Stimulated activated CD4-positive, alpha-beta T cell treated with anti-CD3 and anti-CD28 coated beads, Interleukin-4, amount 100 ng/mL, for 24 hours (primary cell): ENCODE measurements at regions not wholly inside any gene's neighbourhood (a gene's known extent, or its start where the extent isn't known, plus 50 kb on each side); places are given as distances from the start of the nearest gene placed in this dataset.
"Not testable (repeated sequence)": the region's sequence is repeated elsewhere in the genome, so short reads cannot be mapped to it uniquely, and the experiment has no call there.

Source experiments
- DNase-seq: peaks from one replicate; pipeline ENCODE4 v3.0.0-alpha.2; 2020

DNA sequence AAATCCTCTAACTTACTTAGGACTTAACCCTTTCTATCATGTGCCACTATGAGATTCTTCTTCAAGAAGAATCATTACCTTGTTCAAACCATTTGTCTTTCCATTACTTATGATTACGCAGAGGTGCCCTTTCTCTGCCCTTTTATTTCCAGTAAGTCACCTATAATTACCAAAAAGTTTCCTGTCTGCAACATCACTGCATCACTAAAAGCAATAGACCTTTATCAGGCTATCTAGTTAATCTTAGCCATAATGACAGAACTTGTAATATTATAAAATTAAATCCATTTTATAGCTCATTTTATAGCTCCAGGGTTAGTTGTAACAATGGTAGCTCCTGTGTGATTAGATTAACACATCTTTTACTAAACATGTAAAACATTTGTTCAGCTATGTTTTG, 673.6 kb upstream of the PITX2 start:
- DNase-seq: no peak

GRCh38 chr4:111303806-111304205, 680.9 kb upstream of the PITX2 start:
- no peak for DNase-seq

GRCh38 chr4:111323496-111323895, 700.6 kb upstream of the PITX2 start:
- DNase-seq: no peak

- no peak for DNase-seq
Measured at GRCh38 chr4:111323916-111324315, 701.0 kb upstream of the PITX2 start.

GRCh38 chr4:111326450-111326849, 703.6 kb upstream of the PITX2 start:
- no peak for DNase-seq

DNA sequence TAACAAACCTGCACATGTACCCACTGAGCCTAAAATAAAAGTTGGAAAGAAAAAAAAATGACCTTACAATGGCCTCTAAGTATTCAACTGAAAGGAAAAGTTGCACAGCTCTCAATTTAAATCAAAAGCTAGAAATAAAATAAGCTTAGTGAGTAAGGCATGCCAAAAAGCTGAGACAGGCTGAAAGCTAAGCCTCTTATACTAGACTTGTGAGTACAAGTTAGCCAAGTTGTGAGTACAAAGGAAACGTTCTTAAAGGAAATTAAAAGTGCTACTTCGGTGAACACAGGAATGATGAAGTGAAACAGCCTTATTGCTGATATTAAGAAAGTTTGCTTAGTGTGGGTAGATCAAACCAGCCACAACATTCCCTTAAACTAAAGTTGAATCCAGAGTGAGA, 707.9 kb upstream of the PITX2 start:
- DNase-seq: no peak

DNA sequence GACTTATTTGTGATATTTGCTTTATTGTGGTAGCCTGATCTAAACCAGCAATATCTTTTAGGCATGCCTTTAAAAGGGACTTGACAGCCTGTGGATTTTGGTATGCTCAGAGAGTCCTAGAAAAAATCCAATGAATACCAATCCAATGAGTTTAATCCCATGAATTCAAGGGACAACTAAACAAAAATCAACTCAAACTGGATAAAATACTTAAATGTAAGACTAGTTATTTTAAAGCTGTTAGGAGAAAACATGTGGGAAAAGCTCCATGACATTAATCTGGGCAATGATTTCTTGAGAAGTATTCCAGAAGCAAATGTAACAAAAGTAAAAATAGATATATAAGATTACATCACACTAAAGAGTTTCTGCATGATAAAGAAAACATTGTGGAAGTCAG, 711.5 kb upstream of the PITX2 start:
- DNase-seq: no peak

DNA sequence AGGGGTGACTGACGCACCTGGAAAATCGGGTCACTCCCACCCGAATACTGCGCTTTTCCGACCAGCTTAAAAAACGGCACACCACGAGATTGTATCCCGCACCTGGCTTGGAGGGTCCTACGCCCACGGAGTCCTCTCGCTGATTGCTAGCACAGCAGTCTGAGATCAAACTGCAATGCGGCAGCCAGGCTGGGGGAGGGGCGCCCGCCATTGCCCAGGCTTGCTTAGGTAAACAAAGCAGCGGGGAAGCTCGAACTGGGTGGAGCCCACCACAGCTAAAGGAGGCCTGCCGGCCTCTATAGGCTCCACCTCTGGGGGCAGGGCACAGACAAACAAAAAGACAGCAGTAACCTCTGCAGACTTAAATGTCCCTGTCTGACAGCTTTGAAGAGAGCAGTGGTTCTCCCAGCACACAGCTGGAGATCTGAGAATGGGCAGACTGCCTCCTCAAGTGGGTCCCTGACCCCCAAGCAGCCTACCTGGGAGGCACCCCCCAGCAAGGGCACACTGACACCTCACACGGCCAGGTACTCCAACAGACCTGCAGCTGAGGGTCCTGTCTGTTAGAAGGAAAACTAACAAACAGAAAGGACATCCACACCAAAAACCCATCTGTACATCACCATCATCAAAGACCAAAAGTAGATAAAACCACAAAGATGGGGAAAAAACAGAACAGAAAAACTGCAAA, 714.5 kb upstream of the PITX2 start:
- DNase-seq: not testable (repeated sequence)

DNA sequence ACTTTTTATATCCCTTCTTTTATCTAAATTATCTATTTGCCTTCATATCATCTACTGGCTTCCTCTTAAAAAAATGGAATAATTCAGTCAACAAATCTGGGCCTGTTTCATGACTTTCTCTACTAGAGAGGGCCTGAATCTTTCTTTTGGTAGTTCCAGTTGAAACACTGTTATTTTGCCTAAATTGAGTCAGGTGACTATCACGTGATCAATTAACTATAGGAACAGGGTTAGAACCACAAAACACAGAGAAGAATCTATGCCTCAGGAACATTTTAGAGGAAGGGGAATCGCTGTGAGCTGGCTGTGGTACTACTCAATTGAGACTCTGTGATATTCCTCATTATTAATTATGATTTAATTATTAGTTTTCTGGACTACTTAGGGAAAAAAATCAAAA, 736.7 kb upstream of the PITX2 start:
- DNase-seq: no peak

- DNase-seq: no peak
Measured at GRCh38 chr4:111360906-111361305, 738.0 kb upstream of the PITX2 start.

DNA sequence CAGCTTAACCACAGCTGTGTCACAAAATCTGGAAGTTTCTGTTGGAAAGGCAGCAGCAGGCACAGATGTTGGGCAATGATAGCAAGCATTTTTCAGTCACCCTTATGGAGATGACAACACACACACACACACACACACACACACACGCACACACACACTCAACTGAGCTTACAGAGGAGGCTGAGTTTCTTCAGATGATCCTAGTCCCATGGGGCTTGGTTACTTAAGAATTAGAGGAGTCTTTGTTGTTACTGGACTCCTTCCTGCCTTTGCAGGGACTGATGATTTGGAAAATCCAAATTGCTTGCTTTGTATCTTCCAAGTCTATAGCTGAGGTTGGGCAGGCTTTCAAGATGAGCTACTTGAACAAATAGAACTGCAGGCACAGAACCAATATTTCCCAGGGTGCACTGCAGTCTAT, 740.1 kb upstream of the PITX2 start:
- DNase-seq: no peak

GRCh38 chr4:111377880-111378279, 755.0 kb upstream of the PITX2 start:
- not testable (repeated sequence) for DNase-seq

DNA sequence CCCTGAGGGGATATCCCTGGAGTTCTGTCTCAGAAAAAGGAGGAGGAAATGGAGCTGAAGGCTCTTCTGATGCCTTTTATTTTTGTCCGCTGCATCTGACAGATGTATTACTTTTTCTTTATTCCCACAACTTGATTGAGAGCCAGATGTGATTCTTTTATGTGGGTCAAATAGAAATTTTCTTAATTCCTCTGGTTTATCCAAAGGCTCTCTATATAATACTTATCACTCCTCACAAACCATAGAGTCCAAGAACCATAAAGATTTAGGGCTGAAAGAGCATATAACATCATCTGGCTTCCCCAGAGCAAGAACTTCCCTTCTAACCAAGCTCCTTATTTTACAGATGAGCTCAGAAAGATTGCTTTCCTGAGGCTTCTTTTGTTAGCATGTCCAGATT, 756.7 kb upstream of the FAM241A start:
- DNase-seq: no peak

- DNase-seq: no peak
Measured at GRCh38 chr4:111391829-111392228, 753.4 kb upstream of the FAM241A start.

GRCh38 chr4:111393781-111394180, 751.5 kb upstream of the FAM241A start:
- DNase-seq: no peak

- no peak for DNase-seq
Measured at GRCh38 chr4:111398906-111399330, 746.3 kb upstream of the FAM241A start.

- no peak for DNase-seq
Measured at GRCh38 chr4:111399623-111400022, 745.6 kb upstream of the FAM241A start.

DNA sequence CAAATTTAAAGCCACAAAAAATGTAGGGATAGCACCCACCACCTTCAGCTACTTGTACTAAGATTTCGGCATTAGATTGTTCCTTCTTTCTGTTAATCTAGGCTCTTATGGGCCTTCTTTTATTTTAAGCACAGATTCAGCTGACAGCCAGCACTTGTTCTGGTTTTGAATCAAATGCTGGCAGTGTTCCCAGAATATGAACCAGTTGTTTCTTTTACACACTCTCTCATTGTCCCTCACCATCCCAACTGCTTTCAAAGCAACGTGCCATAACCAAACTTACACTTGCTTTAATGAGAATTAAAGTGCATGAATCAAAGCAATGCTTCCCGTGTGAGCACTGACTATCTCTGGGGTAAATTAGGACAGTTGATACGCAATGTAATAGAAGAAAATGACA, 744.5 kb upstream of the FAM241A start:
- DNase-seq: no peak

GRCh38 chr4:111404673-111405072, 740.6 kb upstream of the FAM241A start:
- DNase-seq: no peak

- DNase-seq: no peak
Measured at GRCh38 chr4:111405989-111406388, 739.3 kb upstream of the FAM241A start.

GRCh38 chr4:111410571-111410970, 734.7 kb upstream of the FAM241A start:
- DNase-seq: no peak

GRCh38 chr4:111417521-111417920, 727.7 kb upstream of the FAM241A start:
- DNase-seq: no peak

- DNase-seq: no peak
Measured at GRCh38 chr4:111433441-111433840, 711.8 kb upstream of the FAM241A start.

DNA sequence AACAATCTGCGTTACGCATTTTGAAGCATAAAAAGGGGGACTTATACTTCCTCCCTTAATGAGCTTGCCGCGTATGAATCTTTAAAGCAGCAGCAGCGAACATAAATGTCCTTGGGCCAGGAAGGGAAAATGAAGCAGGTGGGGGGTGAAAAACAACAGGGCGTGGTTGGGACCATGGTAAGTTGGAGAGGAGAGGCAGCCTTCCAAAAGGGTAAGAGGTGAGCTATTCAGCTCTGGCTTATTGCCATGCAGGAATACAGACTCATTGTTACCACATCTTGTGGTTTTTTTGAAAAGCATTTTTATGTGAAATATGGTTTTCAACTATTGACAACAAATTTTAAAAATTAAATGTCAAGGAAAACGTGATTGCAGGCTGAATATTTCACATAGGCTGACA, 710.7 kb upstream of the FAM241A start:
- DNase-seq: no peak

- DNase-seq: no peak
Measured at GRCh38 chr4:111435986-111436744, 709.1 kb upstream of the FAM241A start.
